ENCODE measurements at regions not wholly inside any gene's neighbourhood (a gene's known extent, or its start where the extent isn't known, plus 50 kb on each side); places are given as distances from the start of the nearest gene placed in this dataset.
A peak's percentile ranks its signal among the peaks of the same experiment; 100 is the strongest.
"Not testable (repeated sequence)": the region's sequence is repeated elsewhere in the genome, so short reads cannot be mapped to it uniquely, and the experiment has no call there.

- Histone ChIP-seq H3K27ac (no peak overlapping the region), H3K27me3 (no peaks in the 10 kb centered on the region), H3K4me1 (no peaks in the 10 kb centered on the region), H3K36me3 (no peaks in the 10 kb centered on the region), H3K9me3 (peaks cover 0 to 29% (median 0%) of the 10 kb centered on the region in 12 donors), H3K4me3 (no peak overlapping the region)
- TF ChIP-seq CTCF (IDR thresholded peaks at IDR 0.05) (no peak), POLR2A (IDR thresholded peaks at IDR 0.05) (no peak)
- DNase-seq (no peak), ATAC-seq (no peak)
- intact Hi-C loops (cut with DNase I): no loop called here
- WGBS, 4 donors: 57 to 71% (median 71%) methylated on average over 1 of the region's 1 CpG
These were observed 455.1 kb upstream of the HSF2 start for GRCh38 chr6:121944354-121944753.

- no peak overlapping the region for H3K27ac ChIP-seq
These were observed 448.3 kb upstream of the HSF2 start for GRCh38 chr6:121951123-121951522.

GRCh38 chr6:121951918-121952379 lies 447.5 kb upstream of the HSF2 start:
- Histone ChIP-seq H3K4me3 (no peak overlapping the region), H3K9me3 (peaks cover 0 to 12% (median 0%) of the 10 kb centered on the region in 12 donors), H3K36me3 (no peaks in the 10 kb centered on the region), H3K27me3 (no peaks in the 10 kb centered on the region), H3K4me1 (peaks cover 0 to 2% (median 0%) of the 10 kb centered on the region in 12 donors), H3K27ac (no peak overlapping the region)
- no peak for DNase-seq
- 72 to 83% (median 74%) methylated on average over 5 of the region's 5 CpGs for WGBS, 4 donors
- intact Hi-C loops (cut with DNase I): loop anchor here in 1 of 10 donors (5.0 kb wide), 1 partner anchor 40 kb away; no protein-coding TSS in a partner anchor
- no peak for TF ChIP-seq POLR2A (IDR thresholded peaks at IDR 0.05)
- peak in 1 of 4 donors; percentile 50 for ATAC-seq

More at GRCh38 chr6:121951123-121951522, 448.3 kb upstream of the HSF2 start:
- Histone ChIP-seq H3K27me3 (no peaks in the 10 kb centered on the region), H3K4me1 (peaks cover 0 to 2% (median 0%) of the 10 kb centered on the region in 12 donors), H3K36me3 (no peaks in the 10 kb centered on the region), H3K4me3 (no peak overlapping the region), H3K9me3 (peaks cover 0 to 18% (median 0%) of the 10 kb centered on the region in 12 donors)
- ATAC-seq (no peak), DNase-seq (no peak)
- no peak for TF ChIP-seq POLR2A (IDR thresholded peaks at IDR 0.05)
- TF ChIP-seq CTCF (IDR thresholded peaks at IDR 0.05): no peak
- WGBS, 4 donors: 50 to 63% (median 54%) methylated on average over 4 of the region's 4 CpGs
- intact Hi-C loops (cut with DNase I): loop anchor here in 1 of 10 donors (5.0 kb wide), 1 partner anchor 39 kb away; no protein-coding TSS in a partner anchor

GRCh38 chr6:121955401-121955800 lies 444.1 kb upstream of the HSF2 start:
- H3K4me1 ChIP-seq; H3K27me3 ChIP-seq; ATAC-seq; H3K36me3 ChIP-seq; H3K4me3 ChIP-seq; H3K27ac ChIP-seq; H3K9me3 ChIP-seq; intact Hi-C loops (cut with DNase I); DNase-seq: not testable (repeated sequence)
- WGBS, 4 donors: 89 to 97% (median 93%) methylated on average over 2 of the region's 2 CpGs

- WGBS, 4 donors: 75 to 83% (median 76%) methylated on average over 2 of the region's 2 CpGs
- H3K27ac ChIP-seq: no peak overlapping the region
- H3K4me1 ChIP-seq: peaks cover 0 to 2% (median 0%) of the 10 kb centered on the region in 12 donors
- H3K4me3 ChIP-seq: no peak overlapping the region
- intact Hi-C loops (cut with DNase I): no loop called here
- no peaks in the 10 kb centered on the region for H3K36me3 ChIP-seq
- no peaks in the 10 kb centered on the region for H3K9me3 ChIP-seq
- ATAC-seq (no peak), DNase-seq (no peak)
- no peaks in the 10 kb centered on the region for H3K27me3 ChIP-seq
- no peak for TF ChIP-seq POLR2A (IDR thresholded peaks at IDR 0.05)
- TF ChIP-seq CTCF (IDR thresholded peaks at IDR 0.05): no peak
These were observed 442.7 kb upstream of the HSF2 start for GRCh38 chr6:121956782-121957181.

Data from heart left ventricle (tissue), 16 donors.